ENCODE measurements at regions not wholly inside any gene's neighbourhood (a gene's known extent, or its start where the extent isn't known, plus 50 kb on each side); places are given as distances from the start of the nearest gene placed in this dataset.

GRCh38 chr10:131487822-131488221 lies 176.3 kb upstream of the TCERG1L start:
- no peak for DNase-seq (ENCODE audit: low read depth)
- TF ChIP-seq CTCF (IDR thresholded peaks at IDR 0.05; ENCODE audit: control insufficient read depth, insufficient read depth, low read depth, low read length, missing control alignments): no peak
- H3K4me3 ChIP-seq (ENCODE audit: control insufficient read depth, low read depth, low read length): no peak overlapping the region

- TF ChIP-seq CTCF (IDR thresholded peaks at IDR 0.05; ENCODE audit: control insufficient read depth, insufficient read depth, low read depth, low read length, missing control alignments): no peak
- no peak for DNase-seq (ENCODE audit: low read depth)
Observed at GRCh38 chr10:131490991-131491594, 179.6 kb upstream of the TCERG1L start.

GRCh38 chr10:131492211-131492857 lies 180.8 kb upstream of the TCERG1L start:
- TF ChIP-seq CTCF (IDR thresholded peaks at IDR 0.05; ENCODE audit: control insufficient read depth, insufficient read depth, low read depth, low read length, missing control alignments): no peak

More at GRCh38 chr10:131490991-131491594, 179.6 kb upstream of the TCERG1L start:
- H3K4me3 ChIP-seq (ENCODE audit: control insufficient read depth, low read depth, low read length): no peak overlapping the region

GRCh38 chr10:131493432-131493831 lies 181.9 kb upstream of the TCERG1L start:
- no peak for TF ChIP-seq CTCF (IDR thresholded peaks at IDR 0.05; ENCODE audit: control insufficient read depth, insufficient read depth, low read depth, low read length, missing control alignments)
- DNase-seq (ENCODE audit: low read depth): no peak
- H3K4me3 ChIP-seq (ENCODE audit: control insufficient read depth, low read depth, low read length): no peak overlapping the region

More at GRCh38 chr10:131492211-131492857, 180.8 kb upstream of the TCERG1L start:
- H3K4me3 ChIP-seq (ENCODE audit: control insufficient read depth, low read depth, low read length): no peak overlapping the region
- no peak for DNase-seq (ENCODE audit: low read depth)

- H3K4me3 ChIP-seq (ENCODE audit: control insufficient read depth, low read depth, low read length): no peak overlapping the region
- TF ChIP-seq CTCF (IDR thresholded peaks at IDR 0.05; ENCODE audit: control insufficient read depth, insufficient read depth, low read depth, low read length, missing control alignments): no peak
- no peak for DNase-seq (ENCODE audit: low read depth)
Observed at GRCh38 chr10:131494451-131494850, 182.9 kb upstream of the TCERG1L start.

- no peak overlapping the region for H3K4me3 ChIP-seq (ENCODE audit: control insufficient read depth, low read depth, low read length)
- TF ChIP-seq CTCF (IDR thresholded peaks at IDR 0.05; ENCODE audit: control insufficient read depth, insufficient read depth, low read depth, low read length, missing control alignments): no peak
- no peak for DNase-seq (ENCODE audit: low read depth)
Observed at GRCh38 chr10:131495224-131495623, 183.7 kb upstream of the TCERG1L start.

Measured in AG09309 (cell line).